Heart right ventricle (tissue), 16 donors: ENCODE measurements at regions not wholly inside any gene's neighbourhood (a gene's known extent, or its start where the extent isn't known, plus 50 kb on each side); places are given as distances from the start of the nearest gene placed in this dataset.

Source experiments
- ATAC-seq, 8 donors: fragments of 200-7000 bp; cut with Tn5 transposase; one replicate each; pipeline ENCODE4 v1.9.1; 2020; ENCODE audit warnings: mild to moderate bottlenecking in 8 of 8, moderate library complexity in 8 of 8, moderate number of reproducible peaks in 1 of 8
- DNase-seq, 2 donors: peaks; one replicate each; pipeline ENCODE4 v3.0.0-alpha.2; 2020
- H3K27ac ChIP-seq, 10 donors: fragments of 200-600 bp; sonication (generic) in 2 of 10; one replicate each; pipeline versions ENCODE4 v1.5.0 to v1.8.0; 2020 to 2022; ENCODE audit warnings: mild to moderate bottlenecking in 3 of 10
- H3K27me3 ChIP-seq, 7 donors: fragments of 200-600 bp; one replicate each; pipeline ENCODE4 v1.8.0; 2021 to 2022; ENCODE audit warnings: mild to moderate bottlenecking in 2 of 7
- H3K36me3 ChIP-seq, 9 donors: fragments of 200-600 bp; sonication (generic) in 1 of 9; one replicate each; pipeline versions ENCODE4 v1.5.0 to v1.8.0; 2020 to 2022; ENCODE audit warnings: mild to moderate bottlenecking in 2 of 9
- H3K4me1 ChIP-seq, 9 donors: fragments of 200-600 bp; sonication (generic) in 1 of 9; one replicate each; pipeline versions ENCODE4 v1.5.0 to v1.8.0; 2020 to 2022; ENCODE audit warnings: mild to moderate bottlenecking in 4 of 9
- H3K4me3 ChIP-seq, 10 donors: fragments of 200-600 bp; sonication (generic) in 2 of 10; one replicate each; pipeline versions ENCODE4 v1.5.0 to v1.8.0; 2020 to 2022; ENCODE audit warnings: mild to moderate bottlenecking in 7 of 10, moderate library complexity in 2 of 10
- H3K9me3 ChIP-seq, 11 donors: fragments of 200-600 bp in 10 of 11; sonication (generic) in 2 of 11; one replicate each; pipeline versions ENCODE4 v1.5.0 to v1.8.0; 2013 to 2022; ENCODE audit warnings: mild to moderate bottlenecking in 2 of 11, control low read depth in 1 of 11, moderate library complexity in 1 of 11
- WGBS, 2 donors: extraction: QIAGEN DNeasy Blood & Tissue Kit; methylation state at CpG; one replicate each; pipeline ENCODE4 v1.1.7; 2013; ENCODE audit warnings: inconsistent platforms in 1 of 2; 5-methylcytosine and 5-hydroxymethylcytosine counted together
- intact Hi-C, 10 donors: fragments of 100-400 bp; cut with DNase I; formaldehyde crosslinking; loops; one replicate each; pipeline versions ENCODE4 v1.11.1 to v1.14.2; 2022
- TF ChIP-seq, protein P1 (sequence below), 9 donors: fragments of 200-600 bp; sonication (generic) in 2 of 9; IDR thresholded peaks; one replicate each; pipeline versions ENCODE4 v1.5.0 to v1.8.0; 2021 to 2022; ENCODE audit warnings: antibody characterized with exemption in 9 of 9, mild to moderate bottlenecking in 5 of 9, moderate library complexity in 1 of 9
- donor health status: Arrhythmogenic right ventricular cardiomyopathy.
- donor health status: ischemic (EF 13 %, LVEDD 7.1; RV severe dilation, severe dysfunction).
- donor health status: healthy with polysubstance abuse.
- donor health status: DM: no; HTN: yes; CAD: no.
- donor health status: DM: no; HTN: no; CAD: no.
- donor health status: ischemic (EF 25% LVEDD 6.9; RV normal size, moderate dysfunction).
- donor health status: ischemic (EF 25% LVEDD 5.7; RV mildly dilated, moderate dysfunction).
- donor health status: healthy.
- donor health status: DM: yes; HTN: yes; CAD: no.
- donor health status: Ischemic cardiomyopathy.
- donor health status: ischemic (EF 35%, LVEDD 5.7; RV mildly dilated, moderate dysfunction).
- donor health status: nonischemic (EF 11% LVEDD 7.7; RV severe dilation, severe dysfunction).
- donor health status: DM: yes; HTN: yes; CAD: no.
- donor health status: PGD.
- donor health status: ischemic (EF 29% LVEDD 5.4; RV normal size, mild dysfunction).
- donor health status: nonischemic (EF 23%, LVEDD 6.1; RV moderate dilation, normal function).

DNA sequence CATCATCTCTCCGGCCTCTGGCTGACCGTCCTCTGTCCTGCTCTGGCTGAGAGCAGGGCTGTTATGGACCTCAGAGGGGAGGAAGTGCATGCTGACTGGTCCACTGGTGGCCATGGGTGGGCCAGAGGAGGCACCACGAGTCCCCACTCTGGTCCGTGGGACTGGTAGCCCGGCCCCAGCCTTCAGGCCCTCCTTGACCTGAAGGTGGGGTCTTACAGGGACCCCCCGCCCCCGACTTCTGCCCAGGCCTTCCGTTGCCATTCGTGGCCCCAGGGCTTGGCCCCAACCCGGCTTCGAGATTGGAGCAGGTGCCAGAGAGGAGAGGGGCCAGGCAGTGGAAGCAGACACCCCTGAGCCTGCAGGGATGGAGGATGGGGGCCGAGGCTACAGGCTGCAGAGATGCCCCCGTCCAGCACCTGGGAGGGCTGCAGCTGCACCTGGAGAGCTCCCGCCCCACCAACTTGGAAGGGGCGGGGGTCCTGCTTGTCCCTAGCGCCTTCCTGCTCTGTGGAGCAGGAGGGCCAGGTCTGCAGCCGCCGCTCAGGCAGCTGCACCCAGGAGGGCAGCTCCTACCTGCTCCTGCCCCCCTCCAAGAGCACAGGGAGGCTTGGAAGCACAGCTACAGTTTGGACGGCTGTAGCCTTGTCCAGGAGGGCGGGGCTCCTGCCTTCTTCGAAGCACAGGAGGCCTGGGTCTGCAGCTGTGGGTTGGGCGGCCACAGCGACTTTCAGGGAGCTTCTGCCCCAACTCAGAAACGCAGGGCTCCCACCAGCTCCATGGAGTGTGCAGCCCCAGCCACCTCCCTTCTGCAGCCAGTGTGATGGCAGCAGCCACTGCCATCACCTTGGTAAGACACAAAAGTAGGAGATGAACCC is 142.5 kb downstream of the KLF13 start:
- DNase-seq (no peak), ATAC-seq (no peak)
- H3K27ac ChIP-seq: no peak overlapping the region
- peaks cover 0 to 3% (median 0%) of the 10 kb centered on the region in 7 donors for H3K27me3 ChIP-seq
- no peaks in the 10 kb centered on the region for H3K36me3 ChIP-seq
- intact Hi-C loops: no loop called here
- peaks cover 0 to 25% (median 16%) of the 10 kb centered on the region in 9 donors for H3K4me1 ChIP-seq
- H3K4me3 ChIP-seq: no peak overlapping the region
- no peaks in the 10 kb centered on the region for H3K9me3 ChIP-seq
- 91% methylated on average over 24 of the region's 24 CpGs for WGBS, 2 donors
- TF ChIP-seq, protein P1, sequence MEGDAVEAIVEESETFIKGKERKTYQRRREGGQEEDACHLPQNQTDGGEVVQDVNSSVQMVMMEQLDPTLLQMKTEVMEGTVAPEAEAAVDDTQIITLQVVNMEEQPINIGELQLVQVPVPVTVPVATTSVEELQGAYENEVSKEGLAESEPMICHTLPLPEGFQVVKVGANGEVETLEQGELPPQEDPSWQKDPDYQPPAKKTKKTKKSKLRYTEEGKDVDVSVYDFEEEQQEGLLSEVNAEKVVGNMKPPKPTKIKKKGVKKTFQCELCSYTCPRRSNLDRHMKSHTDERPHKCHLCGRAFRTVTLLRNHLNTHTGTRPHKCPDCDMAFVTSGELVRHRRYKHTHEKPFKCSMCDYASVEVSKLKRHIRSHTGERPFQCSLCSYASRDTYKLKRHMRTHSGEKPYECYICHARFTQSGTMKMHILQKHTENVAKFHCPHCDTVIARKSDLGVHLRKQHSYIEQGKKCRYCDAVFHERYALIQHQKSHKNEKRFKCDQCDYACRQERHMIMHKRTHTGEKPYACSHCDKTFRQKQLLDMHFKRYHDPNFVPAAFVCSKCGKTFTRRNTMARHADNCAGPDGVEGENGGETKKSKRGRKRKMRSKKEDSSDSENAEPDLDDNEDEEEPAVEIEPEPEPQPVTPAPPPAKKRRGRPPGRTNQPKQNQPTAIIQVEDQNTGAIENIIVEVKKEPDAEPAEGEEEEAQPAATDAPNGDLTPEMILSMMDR (IDR thresholded peaks at IDR 0.05): no peak

DNA sequence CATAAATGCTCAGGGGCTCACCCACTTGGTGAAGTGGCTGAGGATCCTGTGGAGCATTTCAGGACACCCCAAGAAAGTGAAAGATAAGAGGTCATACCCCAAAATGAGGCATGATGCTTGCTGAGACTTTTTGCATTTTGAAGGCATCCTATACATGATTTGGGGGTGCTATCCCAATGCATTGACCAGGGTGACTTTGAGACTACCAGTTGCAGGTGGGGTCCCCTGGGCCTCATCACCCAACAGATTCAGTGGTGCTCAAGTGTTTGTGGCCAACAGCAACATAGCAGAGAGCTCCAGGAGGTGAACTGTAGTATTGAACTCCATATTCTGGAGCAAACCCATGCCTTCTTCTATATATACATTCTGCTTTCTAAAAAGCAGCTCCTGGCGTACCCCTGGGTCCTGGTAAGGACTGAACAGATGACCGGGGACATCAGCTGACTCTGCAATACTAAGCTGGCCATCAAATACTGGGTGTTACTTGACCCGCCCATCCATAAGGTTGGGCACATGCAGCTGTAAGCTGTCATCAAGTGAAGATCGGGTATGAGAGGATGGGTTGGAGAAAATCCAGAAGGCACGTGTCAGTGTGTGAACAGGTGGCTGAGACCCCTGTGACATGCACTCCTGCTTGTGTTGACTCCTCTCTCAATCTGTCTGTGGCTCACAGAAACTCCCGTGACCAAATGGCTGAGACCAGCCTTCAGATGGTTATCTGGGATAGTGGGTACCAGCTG is 143.3 kb downstream of the KLF13 start:
- peaks cover 0 to 3% (median 0%) of the 10 kb centered on the region in 7 donors for H3K27me3 ChIP-seq
- intact Hi-C loops: loop anchor here in 1 of 10 donors (5.0 kb wide), 1 partner anchor 63 kb away; no protein-coding TSS in a partner anchor
- TF ChIP-seq, protein P1 (IDR thresholded peaks at IDR 0.05): no peak
- WGBS, 2 donors: 71 to 75% methylated on average over 6 of the region's 6 CpGs
- peaks cover 0 to 26% (median 16%) of the 10 kb centered on the region in 9 donors for H3K4me1 ChIP-seq
- no peaks in the 10 kb centered on the region for H3K9me3 ChIP-seq
- no peaks in the 10 kb centered on the region for H3K36me3 ChIP-seq
- no peak overlapping the region for H3K4me3 ChIP-seq
- no peak for DNase-seq
- ATAC-seq: no peak
- H3K27ac ChIP-seq: no peak overlapping the region

DNA sequence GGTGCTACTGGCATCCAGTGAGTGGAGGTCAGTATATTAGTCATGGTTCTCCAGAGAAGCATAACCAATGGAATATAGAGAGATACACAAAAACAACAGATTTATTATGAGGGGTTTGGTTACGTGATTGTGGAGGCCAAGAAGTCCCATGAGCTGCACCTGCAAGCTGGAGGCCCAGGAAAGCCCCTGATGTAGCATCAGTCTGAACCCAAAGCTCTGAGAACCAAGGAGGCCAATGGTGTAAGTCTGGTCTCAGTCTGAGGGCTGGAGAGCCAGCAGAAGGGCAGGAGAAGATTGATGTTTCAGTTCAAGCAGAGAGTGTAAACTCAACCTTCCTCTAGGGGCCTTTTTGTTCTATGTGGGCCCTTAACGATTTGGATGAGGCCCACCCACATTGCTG is 144.1 kb downstream of the KLF13 start:
- no peaks in the 10 kb centered on the region for H3K36me3 ChIP-seq
- intact Hi-C loops: loop anchor here in 1 of 10 donors (5.0 kb wide), 1 partner anchor 63 kb away; no protein-coding TSS in a partner anchor
- no peak overlapping the region for H3K27ac ChIP-seq
- DNase-seq: no peak
- TF ChIP-seq, protein P1 (IDR thresholded peaks at IDR 0.05): no peak
- 72 to 75% methylated on average over 2 of the region's 2 CpGs for WGBS, 2 donors
- ATAC-seq: no peak
- no peaks in the 10 kb centered on the region for H3K9me3 ChIP-seq
- H3K27me3 ChIP-seq: peaks cover 0 to 3% (median 0%) of the 10 kb centered on the region in 7 donors
- H3K4me3 ChIP-seq: no peak overlapping the region
- H3K4me1 ChIP-seq: peaks cover 0 to 26% (median 16%) of the 10 kb centered on the region in 9 donors

- WGBS, 2 donors: 71 to 78% methylated on average over 7 of the region's 7 CpGs
- TF ChIP-seq, protein P1 (IDR thresholded peaks at IDR 0.05): no peak
- Histone ChIP-seq H3K9me3 (no peaks in the 10 kb centered on the region), H3K27me3 (peaks cover 0 to 3% (median 0%) of the 10 kb centered on the region in 7 donors), H3K4me1 (peaks cover 0 to 26% (median 16%) of the 10 kb centered on the region in 9 donors), H3K27ac (peak overlapping the region in 2 of 10 donors; percentile 16 to 74), H3K4me3 (no peak overlapping the region), H3K36me3 (no peaks in the 10 kb centered on the region)
- intact Hi-C loops: loop anchor here in 1 of 10 donors (5.0 kb wide), 1 partner anchor 65 kb away; no protein-coding TSS in a partner anchor
- ATAC-seq (peak in 5 of 8 donors; percentile 43 to 73 (median 52)), DNase-seq (no peak)
Observed at GRCh38 chr15:31471731-31472430, 145.2 kb downstream of the KLF13 start.
